H9 (cell line): ENCODE measurements at regions not wholly inside any gene's neighbourhood (a gene's known extent, or its start where the extent isn't known, plus 50 kb on each side); places are given as distances from the start of the nearest gene placed in this dataset.

ENCODE experiments used
- DNase-seq: peaks from one replicate; pipeline ENCODE4 v3.0.0-alpha.2; 2017
- H2AFZ ChIP-seq: one replicate; pipeline ENCODE4 v1.6.1; 2013; ENCODE audit warnings: mild to moderate bottlenecking, low read length, control low read depth, moderate library complexity
- H2AK5ac ChIP-seq: 2 replicates; pipeline ENCODE4 v1.6.1; 2013; ENCODE audit warnings: low read length, control low read depth, mixed read lengths; ENCODE audit not compliant: insufficient read length
- H2BK120ac ChIP-seq: one replicate; pipeline ENCODE4 v1.6.1; 2013; ENCODE audit warnings: low read depth, mild to moderate bottlenecking, low read length, control low read depth, inconsistent platforms; ENCODE audit not compliant: poor library complexity, severe bottlenecking
- H2BK12ac ChIP-seq: 2 replicates; pipeline ENCODE4 v1.6.1; 2013; ENCODE audit warnings: low read length, control low read depth, mixed read lengths, low read depth; ENCODE audit not compliant: insufficient read length
- H2BK15ac ChIP-seq: 2 replicates; pipeline ENCODE4 v1.6.1; 2013; ENCODE audit warnings: low read depth, low read length, control low read depth
- H2BK20ac ChIP-seq: one replicate; pipeline ENCODE4 v1.6.1; 2013; ENCODE audit warnings: low read depth, mild to moderate bottlenecking, low read length, control low read depth, inconsistent platforms; ENCODE audit not compliant: poor library complexity, severe bottlenecking
- H2BK5ac ChIP-seq: 2 replicates; pipeline ENCODE4 v1.6.1; 2013; ENCODE audit warnings: low read length, control low read depth, mixed read lengths; ENCODE audit not compliant: insufficient read length
- H3K14ac ChIP-seq: 2 replicates; pipeline ENCODE4 v1.6.1; 2013; ENCODE audit warnings: low read length, control low read depth; ENCODE audit not compliant: insufficient read depth
- H3K18ac ChIP-seq: 2 replicates; pipeline ENCODE4 v1.6.1; 2013; ENCODE audit warnings: low read depth, mild to moderate bottlenecking, mixed read lengths, low read length, control low read depth; ENCODE audit not compliant: insufficient read length
- H3K23ac ChIP-seq: 2 replicates; pipeline ENCODE4 v1.6.1; 2013; ENCODE audit warnings: low read length, control low read depth, mixed read lengths, low read depth; ENCODE audit not compliant: insufficient read length
- H3K23me2 ChIP-seq: 2 replicates; pipeline ENCODE4 v1.6.1; 2013; ENCODE audit warnings: low read depth, mild to moderate bottlenecking, mixed read lengths, low read length, control low read depth; ENCODE audit not compliant: insufficient read length, poor library complexity, severe bottlenecking
- H3K27ac ChIP-seq: 2 replicates; pipeline ENCODE4 v1.5.1; 2013; ENCODE audit warnings: low read length, control low read depth, mixed read lengths, low read depth; ENCODE audit not compliant: insufficient read length
- H3K27me3 ChIP-seq: 2 replicates; pipeline ENCODE4 v1.6.1; 2013; ENCODE audit warnings: low read length, control low read depth, inconsistent platforms; ENCODE audit not compliant: insufficient read depth
- H3K4ac ChIP-seq: 2 replicates; pipeline ENCODE4 v1.6.1; 2013; ENCODE audit warnings: low read depth, mild to moderate bottlenecking, control low read depth, inconsistent platforms, low read length, moderate library complexity
- H3K4me1 ChIP-seq: 2 replicates; pipeline ENCODE4 v1.6.1; 2013; ENCODE audit warnings: low read length, control low read depth, inconsistent platforms; ENCODE audit not compliant: insufficient read depth
- H3K4me2 ChIP-seq: 2 replicates; pipeline ENCODE4 v1.6.1; 2013; ENCODE audit warnings: low read length, control low read depth, mixed read lengths; ENCODE audit not compliant: insufficient read length, insufficient read depth
- H3K56ac ChIP-seq: 2 replicates; pipeline ENCODE4 v1.6.1; 2013; ENCODE audit warnings: low read depth, mild to moderate bottlenecking, mixed read lengths, low read length, control low read depth; ENCODE audit not compliant: insufficient read length
- H3K79me1 ChIP-seq: 2 replicates; pipeline ENCODE4 v1.6.1; 2013; ENCODE audit warnings: low read depth, mild to moderate bottlenecking, moderate library complexity, low read length, control low read depth, inconsistent platforms; ENCODE audit not compliant: insufficient read depth, poor library complexity, severe bottlenecking
- H3K79me2 ChIP-seq: 2 replicates; pipeline ENCODE4 v1.6.1; 2013; ENCODE audit warnings: low read length, control low read depth, inconsistent platforms; ENCODE audit not compliant: insufficient read depth
- H3K9ac ChIP-seq: 2 replicates; pipeline ENCODE4 v1.6.1; 2013; ENCODE audit warnings: low read length, control low read depth, mixed read lengths; ENCODE audit not compliant: insufficient read length; ENCODE audit errors: extremely low read depth
- H3K9me3 ChIP-seq: one replicate; pipeline ENCODE4 v1.6.1; 2013; ENCODE audit warnings: low read depth, low read length, inconsistent platforms; ENCODE audit not compliant: control insufficient read depth
- H3T11ph ChIP-seq: one replicate; pipeline ENCODE4 v1.6.1; 2013; ENCODE audit warnings: mild to moderate bottlenecking, low read length, control low read depth, inconsistent platforms
- H4K20me1 ChIP-seq: one replicate; pipeline ENCODE4 v1.6.1; 2013; ENCODE audit not compliant: control insufficient read depth, insufficient read length, insufficient read depth
- H4K5ac ChIP-seq: 2 replicates; pipeline ENCODE4 v1.6.1; 2013; ENCODE audit warnings: low read depth, mild to moderate bottlenecking, mixed read lengths, low read length, control low read depth; ENCODE audit not compliant: insufficient read length
- H4K8ac ChIP-seq: replicated peaks from 2 replicates; pipeline ENCODE4 v1.6.1; 2013; ENCODE audit warnings: low read length, control low read depth, mixed read lengths, low read depth; ENCODE audit not compliant: insufficient read length
- H4K91ac ChIP-seq: 2 replicates; pipeline ENCODE4 v1.6.1; 2013; ENCODE audit warnings: low read depth, mild to moderate bottlenecking, moderate library complexity, mixed read lengths, low read length, control low read depth; ENCODE audit not compliant: insufficient read length
- H3K27ac Mint-ChIP-seq, 3 experiments: 2 replicates in 2 of 3; 3 replicates in 1 of 3; pipeline ENCODE4 v1.8.0; 2020 to 2021; ENCODE audit warnings: mixed read lengths in 3 of 3, mild to moderate bottlenecking in 1 of 3, moderate library complexity in 1 of 3
- H3K27me3 Mint-ChIP-seq: 2 replicates; pipeline ENCODE4 v1.8.0; 2021; ENCODE audit warnings: low read depth, mild to moderate bottlenecking, moderate library complexity, mixed read lengths
- H3K36me3 Mint-ChIP-seq, 3 experiments: 2 replicates in 2 of 3; 3 replicates in 1 of 3; pipeline ENCODE4 v1.8.0; 2020 to 2021; ENCODE audit warnings: low read depth in 3 of 3, mixed read lengths in 3 of 3; ENCODE audit not compliant: insufficient read depth in 1 of 3
- H3K4me1 Mint-ChIP-seq, 2 experiments: 2 replicates each; pipeline ENCODE4 v1.8.0; 2020; ENCODE audit warnings: mixed read lengths in 2 of 2
- H3K4me3 Mint-ChIP-seq, 2 experiments: 2 replicates in 1 of 2; 3 replicates in 1 of 2; pipeline ENCODE4 v1.8.0; 2020 to 2021; ENCODE audit warnings: mild to moderate bottlenecking in 2 of 2, mixed read lengths in 2 of 2, moderate library complexity in 1 of 2
- H3K9me3 Mint-ChIP-seq, 2 experiments: 2 replicates in 1 of 2; 3 replicates in 1 of 2; pipeline ENCODE4 v1.8.0; 2020; ENCODE audit warnings: mild to moderate bottlenecking in 2 of 2, mixed read lengths in 2 of 2, moderate library complexity in 1 of 2
- CTCF ChIP-seq: fragments of 200-600 bp; sonication (generic); conservative IDR thresholded peaks from 3 replicates; pipeline ENCODE4 v1.8.0; 2021; ENCODE audit warnings: antibody characterized with exemption, mild to moderate bottlenecking
- WGBS: extraction: QIAGEN DNeasy Blood & Tissue Kit; methylation state at CpG from one replicate; pipeline ENCODE4 v1.1.7; 2013; ENCODE audit warnings: missing lambda C conversion rate, low lambda C conversion rate, mixed read lengths; ENCODE audit not compliant: insufficient read length; ENCODE audit errors: extremely low coverage; 5-methylcytosine and 5-hydroxymethylcytosine counted together

DNA sequence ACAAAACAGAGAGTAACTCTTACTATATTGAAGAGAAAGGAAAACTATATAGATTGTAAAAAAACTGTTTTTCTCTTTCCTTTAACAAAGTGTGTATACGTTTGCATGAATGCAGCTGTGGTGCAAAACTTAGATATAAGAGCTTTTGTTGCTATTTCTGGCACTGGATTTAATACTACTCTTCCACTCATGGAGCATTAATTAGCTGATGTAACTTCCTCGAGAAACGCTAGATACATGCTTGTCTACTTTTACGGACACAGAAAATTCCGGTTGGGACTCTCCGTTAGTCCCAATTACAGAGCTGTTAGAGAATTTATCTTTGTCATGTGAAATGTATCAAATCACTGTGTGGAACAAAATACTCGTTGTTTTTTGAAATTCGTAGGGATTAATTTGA, 135.5 kb downstream of the ZNF22 start:
- Histone ChIP-seq H3K4me2 (no peak overlapping the region), H2BK120ac (no peak overlapping the region), H4K20me1 (no peaks in the 10 kb centered on the region), H3K18ac (no peak overlapping the region), H3K23ac (no peak overlapping the region), H2BK20ac (no peak overlapping the region), H4K5ac (no peak overlapping the region), H2BK5ac (no peak overlapping the region), H3K9ac (no peak overlapping the region), H4K8ac (no peak overlapping the region), H3K27ac (no peak overlapping the region), H3K79me2 (no peaks in the 10 kb centered on the region), H2AK5ac (no peak overlapping the region), H2AFZ (no peak overlapping the region), H3K4me1 (no peaks in the 10 kb centered on the region), H2BK15ac (no peak overlapping the region), H3K4ac (no peak overlapping the region), H2BK12ac (no peak overlapping the region), H3K14ac (no peak overlapping the region), H3K79me1 (no peaks in the 10 kb centered on the region), H3K23me2 (no peaks in the 10 kb centered on the region), H3T11ph (no peak overlapping the region), H4K91ac (no peak overlapping the region), H3K9me3 (no peaks in the 10 kb centered on the region), H3K27me3 (no peaks in the 10 kb centered on the region), H3K56ac (no peak overlapping the region)
- TF ChIP-seq CTCF, result no peak
- Mint-ChIP-seq H3K27ac (no peak overlapping the region), H3K9me3 (no peaks in the 10 kb centered on the region), H3K4me1 (peaks cover 0 to 6% of the 10 kb centered on the region in 2 experiments; a peak in 1 of 4 replicates), H3K36me3 (no peaks in the 10 kb centered on the region), H3K27me3 (no peaks in the 10 kb centered on the region), H3K4me3 (no peak overlapping the region)
- no CpG with 5 or more reads among the region's 8 CpGs for WGBS
- no peak for DNase-seq
